NCI-H82 treated with DMSO at 0.1 percent for 48 hours (cell line): ENCODE measurements at regions not wholly inside any gene's neighbourhood (a gene's known extent, or its start where the extent isn't known, plus 50 kb on each side); places are given as distances from the start of the nearest gene placed in this dataset.
"Not testable (repeated sequence)": the region's sequence is repeated elsewhere in the genome, so short reads cannot be mapped to it uniquely, and the experiment has no call there.

Experiments used
- DNase-seq: peaks from one replicate; lab custom pipeline; 2025; ENCODE audit not compliant: unreplicated experiment; lab: John Stamatoyannopoulos, UW

DNA sequence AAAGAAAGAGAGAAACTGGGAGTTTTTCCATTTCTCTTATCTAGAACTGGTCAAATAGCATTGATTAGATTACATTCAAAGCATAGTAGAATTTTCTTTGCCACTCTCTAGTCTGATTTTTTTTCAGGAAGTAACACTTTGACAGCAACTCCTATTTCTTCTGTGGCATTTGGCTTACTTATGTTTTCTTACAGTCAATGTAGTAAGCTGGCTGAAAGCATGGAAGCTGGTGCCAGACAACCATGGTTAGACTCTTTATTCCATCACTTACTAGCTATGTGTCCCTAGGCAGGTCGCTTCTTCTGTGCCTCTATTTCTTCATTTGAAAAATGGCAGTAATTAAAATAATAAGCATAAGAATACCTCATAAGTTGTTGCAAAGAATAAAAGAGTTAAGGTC lies 54.2 kb upstream of the OPRM1 start:
- no peak for DNase-seq

- no peak for DNase-seq
Measured at GRCh38 chr6:153980171-153980570, 58.9 kb upstream of the OPRM1 start.

DNA sequence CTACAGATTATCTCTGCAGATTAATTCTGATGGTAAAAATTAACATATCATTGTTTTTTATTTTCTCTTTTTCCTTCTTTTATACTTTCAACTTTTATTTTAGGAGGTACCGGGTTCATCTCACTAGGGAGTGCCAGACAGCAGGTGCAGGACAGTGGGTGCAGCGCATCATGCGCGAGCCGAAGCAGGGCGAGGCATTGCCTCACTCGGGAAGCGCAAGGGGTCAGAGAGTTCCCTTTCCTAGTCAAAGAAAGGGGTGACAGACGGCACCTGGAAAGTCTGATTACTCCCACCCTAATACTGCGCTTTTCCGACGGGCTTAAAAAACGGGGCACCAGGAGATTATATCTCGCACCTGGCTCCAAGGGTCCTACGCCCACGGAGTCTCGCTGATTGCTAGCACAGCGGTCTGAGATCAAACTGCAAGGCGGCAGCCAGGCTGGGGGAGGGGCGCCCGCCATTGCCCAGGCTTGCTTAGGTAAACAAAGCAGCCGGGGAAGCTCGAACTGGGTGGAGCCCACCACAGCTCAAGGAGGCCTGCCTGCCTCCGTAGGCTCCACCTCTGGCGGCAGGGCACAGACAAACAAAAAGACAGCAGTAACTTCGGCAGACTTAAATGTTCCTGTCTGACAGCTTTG lies 60.0 kb upstream of the OPRM1 start:
- not testable (repeated sequence) for DNase-seq

DNA sequence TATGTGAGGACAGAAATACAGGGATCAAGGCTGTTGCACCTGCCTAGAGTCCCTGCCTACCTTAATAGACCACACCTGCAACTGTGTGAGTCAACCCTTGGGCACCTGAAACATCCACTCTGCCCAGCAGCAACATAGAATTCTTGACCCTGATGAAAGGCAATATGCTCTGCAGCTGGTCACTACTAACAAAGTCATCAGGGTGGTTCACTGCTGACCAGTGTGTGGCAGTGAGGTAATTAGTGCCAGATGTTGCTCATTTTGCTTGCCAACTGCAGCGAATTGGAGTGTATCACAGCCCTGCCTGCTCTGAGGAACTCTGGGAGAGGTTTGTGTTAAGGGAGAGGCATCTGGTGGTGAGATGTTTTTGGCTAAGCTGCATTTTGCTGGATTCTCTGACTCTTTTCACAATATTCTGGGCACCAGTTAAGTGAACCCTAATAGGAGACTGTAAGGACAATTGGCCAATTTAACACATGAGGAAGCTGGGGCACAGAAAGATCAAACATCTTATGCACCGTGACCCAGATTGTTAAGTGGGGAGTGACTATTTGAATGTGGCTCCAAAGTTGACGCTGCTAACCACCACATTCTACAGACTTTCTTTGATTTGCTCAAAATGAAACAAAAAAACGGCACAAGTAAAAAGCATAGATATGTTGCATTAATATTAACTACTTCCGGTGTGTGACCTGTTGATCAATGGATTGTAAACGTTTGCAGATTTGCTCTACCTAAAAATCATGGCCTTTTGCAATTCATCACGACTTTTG lies 61.9 kb upstream of the OPRM1 start:
- DNase-seq = no peak

DNA sequence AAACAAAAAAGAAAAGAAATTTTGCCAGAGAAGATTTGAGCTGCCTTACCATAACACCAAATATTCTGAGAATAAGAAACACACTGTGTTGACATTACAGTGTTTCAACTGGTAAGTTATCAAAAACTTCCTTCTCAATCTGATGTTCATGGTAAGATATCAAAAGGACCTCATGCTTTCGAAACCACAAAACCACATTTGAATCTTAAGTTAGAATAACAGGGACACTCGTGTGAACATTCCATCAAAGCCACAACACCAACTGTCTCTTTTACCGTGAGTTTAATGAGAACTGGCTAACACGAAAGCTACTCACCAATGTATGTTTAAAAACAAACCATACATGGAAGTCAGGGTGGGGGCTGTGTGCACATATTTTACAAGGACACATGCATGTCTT lies 73.0 kb upstream of the OPRM1 start:
- no peak for DNase-seq

DNA sequence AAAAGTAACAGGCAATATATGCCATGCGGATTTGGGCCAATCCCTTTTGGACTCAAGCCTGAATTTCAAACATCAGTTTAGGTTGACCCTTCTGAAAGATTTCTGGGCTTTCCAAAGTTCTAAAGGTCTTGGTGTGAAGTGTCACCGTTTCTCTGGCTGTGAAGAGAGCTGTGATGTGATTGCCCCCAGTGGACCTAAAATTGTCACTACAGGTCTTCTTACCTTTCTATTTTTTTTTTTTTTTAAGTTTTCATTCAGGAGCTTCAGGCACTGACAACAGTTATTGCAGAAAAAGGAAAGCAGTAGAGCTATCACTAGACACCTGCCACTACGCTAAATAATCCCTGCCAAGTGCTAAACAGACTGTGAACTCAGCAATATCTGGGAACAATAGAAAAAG lies 75.7 kb upstream of the OPRM1 start:
- no peak for DNase-seq

GRCh38 chr6:153962555-153962954 lies 76.5 kb upstream of the OPRM1 start:
- DNase-seq = no peak

GRCh38 chr6:153960741-153961140 lies 78.3 kb upstream of the OPRM1 start:
- DNase-seq = no peak

DNA sequence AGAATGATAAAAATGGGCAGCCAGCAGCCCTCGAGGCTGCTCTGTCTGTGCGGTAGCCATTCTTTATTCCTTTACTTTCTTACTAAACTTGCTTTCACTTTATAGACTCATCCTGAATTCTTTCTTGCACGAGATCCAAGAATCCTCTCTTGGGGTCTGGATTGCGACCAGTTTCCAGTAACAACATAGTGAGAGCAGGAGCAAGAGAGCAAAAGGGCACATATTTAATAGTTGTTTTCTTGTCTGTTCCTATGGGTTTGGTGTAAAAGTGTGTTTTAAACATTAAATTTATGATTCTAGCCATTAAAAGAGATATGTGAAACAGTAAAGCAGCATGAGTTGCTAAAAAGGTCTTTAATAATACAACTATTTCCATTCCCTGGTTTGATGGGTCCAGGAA lies 78.8 kb upstream of the OPRM1 start:
- no peak for DNase-seq

DNA sequence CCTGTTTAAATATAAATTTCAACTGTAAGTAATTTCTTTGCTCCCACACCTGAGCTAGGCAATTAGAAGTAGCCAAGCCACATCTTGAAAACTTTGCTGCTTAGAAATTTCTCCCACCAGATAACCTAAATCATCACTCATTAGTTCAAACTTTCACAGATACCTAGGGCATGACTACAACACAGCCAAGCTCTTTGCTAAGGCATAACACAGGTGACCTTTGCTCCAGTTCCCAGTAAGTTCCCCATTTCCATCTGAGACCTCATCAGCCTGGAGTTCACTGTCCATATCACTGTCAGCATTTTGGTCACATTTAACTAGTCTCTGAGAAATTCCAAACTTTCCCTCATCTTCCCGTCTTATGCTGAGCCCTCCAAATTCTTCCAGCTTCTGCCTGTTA lies 79.8 kb upstream of the OPRM1 start:
- DNase-seq = no peak

DNA sequence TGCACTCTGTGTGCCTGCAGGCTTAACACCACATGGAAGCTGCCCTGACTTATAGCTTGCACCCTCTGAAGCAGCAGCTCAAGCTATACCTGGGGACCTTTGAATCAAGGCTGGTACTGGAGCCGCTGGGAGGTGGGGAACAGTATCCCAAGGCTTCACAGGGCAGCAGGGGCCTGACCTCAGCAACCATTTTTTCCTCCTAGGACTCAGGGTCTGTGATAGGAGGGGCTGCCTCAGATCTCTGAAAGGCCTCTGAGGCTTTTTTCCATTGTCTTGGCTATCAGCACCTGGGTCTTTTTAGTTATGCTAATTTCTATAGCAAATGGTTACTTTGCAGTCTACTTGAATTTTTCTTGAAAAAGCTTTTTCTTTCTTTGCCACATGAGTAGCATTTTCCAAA lies 80.2 kb upstream of the OPRM1 start:
- DNase-seq = no peak

DNA sequence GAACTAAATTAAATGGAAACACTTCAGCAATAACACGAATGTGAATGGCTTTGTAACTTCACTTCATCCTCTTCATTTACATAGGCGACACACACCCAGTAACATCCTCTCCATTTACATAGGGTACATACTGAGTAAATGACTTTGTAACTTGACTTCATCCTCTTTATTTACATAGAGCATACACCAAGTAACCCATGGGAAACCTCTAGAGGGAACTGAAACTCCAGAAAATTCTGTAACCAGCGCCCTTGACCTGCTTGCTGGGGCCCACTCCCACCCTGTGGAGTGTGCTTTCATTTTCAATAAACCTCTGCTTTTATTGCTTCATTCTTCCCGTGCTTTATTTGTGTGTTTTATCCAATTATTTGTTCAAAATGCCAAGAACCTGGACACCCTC lies 81.6 kb upstream of the OPRM1 start:
- no peak for DNase-seq

- DNase-seq = no peak
Measured at GRCh38 chr6:153956808-153957207, 82.2 kb upstream of the OPRM1 start.

- DNase-seq = no peak
Measured at GRCh38 chr6:153949616-153950015, 89.4 kb upstream of the OPRM1 start.

GRCh38 chr6:153947808-153948447 lies 91.1 kb upstream of the OPRM1 start:
- DNase-seq = peak; percentile 2

GRCh38 chr6:153944201-153944600 lies 94.8 kb upstream of the OPRM1 start:
- DNase-seq = no peak

DNA sequence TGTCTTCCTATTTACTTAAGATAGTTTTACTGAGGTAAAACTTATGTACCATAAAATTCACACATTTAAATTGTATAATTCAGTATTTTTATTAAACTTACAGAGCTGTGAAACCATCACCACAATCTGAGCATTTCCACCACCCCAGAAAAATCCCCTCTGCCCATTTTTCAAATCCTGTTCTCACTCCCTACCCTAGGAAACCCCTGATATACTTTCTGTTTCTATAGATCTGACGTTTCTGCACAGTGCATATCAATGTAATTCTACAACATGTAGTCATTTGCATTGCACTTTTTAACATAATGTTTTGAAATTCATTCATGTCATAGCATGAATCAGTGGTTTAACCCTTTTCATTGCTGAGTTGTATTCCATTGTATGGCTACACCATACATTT lies 96.7 kb upstream of the OPRM1 start:
- DNase-seq = no peak

DNA sequence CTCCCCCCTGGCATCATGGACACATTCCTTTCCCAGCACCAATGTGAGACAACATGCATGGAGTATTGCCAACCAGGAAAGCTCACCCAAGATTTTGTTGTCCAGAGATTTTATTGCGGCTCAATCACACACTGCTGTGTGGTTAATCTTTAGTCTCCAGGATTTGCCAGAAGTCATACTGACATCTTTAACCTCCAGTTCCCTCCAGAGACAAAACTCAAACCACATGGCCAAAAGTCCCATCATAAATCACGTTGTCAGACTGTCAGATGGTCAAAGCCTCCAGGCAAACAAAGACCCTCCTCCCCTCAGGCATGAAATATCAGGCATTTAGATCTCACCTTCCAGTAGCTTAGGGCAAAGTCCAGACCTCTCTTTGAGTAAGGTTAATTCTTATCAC lies 97.3 kb upstream of the OPRM1 start:
- no peak for DNase-seq

DNA sequence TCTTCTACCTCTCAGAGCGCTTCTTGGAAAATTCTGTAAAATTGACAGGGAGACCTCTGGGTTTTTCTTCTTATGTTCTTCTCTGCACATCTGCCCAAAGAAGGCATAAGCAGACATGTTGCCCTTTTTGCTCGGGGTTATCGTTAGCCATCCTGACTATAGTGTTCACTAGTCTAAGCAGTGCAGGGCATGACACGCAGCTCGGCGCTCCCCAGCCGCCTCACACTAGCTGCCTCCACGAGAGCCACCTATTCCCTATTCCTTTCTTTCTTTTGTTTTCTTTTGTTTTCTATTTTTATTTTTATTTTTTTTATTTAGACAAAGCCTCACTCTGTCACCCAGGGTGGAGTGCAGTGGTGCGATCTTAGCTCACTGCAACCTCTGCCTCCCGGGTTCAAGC lies 100.2 kb upstream of the OPRM1 start:
- no peak for DNase-seq

DNA sequence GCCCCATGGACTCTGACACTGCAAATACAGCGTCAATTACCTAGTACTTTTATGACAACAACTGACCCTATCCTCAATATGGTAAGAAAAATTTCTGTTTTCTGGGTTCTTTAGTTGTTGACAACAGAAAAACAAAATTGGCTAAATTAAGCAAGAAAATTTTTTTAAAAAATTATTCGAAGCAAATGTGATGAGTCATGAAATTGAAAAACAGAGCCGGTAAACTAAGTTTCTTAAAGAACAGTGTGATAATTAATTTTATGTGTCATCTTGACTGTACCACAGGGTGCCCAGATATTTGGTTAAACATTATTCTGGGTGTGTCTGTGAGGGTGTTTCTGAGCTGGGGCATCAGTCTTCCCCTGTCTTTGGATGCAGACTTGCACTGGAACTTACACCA lies 107.6 kb upstream of the OPRM1 start:
- no peak for DNase-seq

DNA sequence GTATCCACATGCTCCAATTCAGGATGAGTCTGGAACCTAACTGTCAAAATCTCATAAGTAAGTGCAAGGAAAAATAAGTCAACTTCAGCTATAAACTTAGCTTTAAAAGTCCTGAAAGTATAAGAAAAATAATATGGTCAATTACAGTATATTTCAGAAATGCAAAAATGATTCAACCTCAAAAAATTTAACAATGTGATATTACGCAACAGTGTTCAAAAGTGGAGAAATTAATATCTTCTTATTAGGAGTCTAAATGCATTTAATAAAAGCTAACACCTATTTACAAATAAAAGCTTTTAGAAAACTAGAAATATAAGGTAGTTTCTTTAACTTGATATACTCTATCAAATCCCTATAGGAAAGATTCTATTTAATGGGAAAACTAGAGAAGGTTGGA lies 111.2 kb upstream of the OPRM1 start:
- no peak for DNase-seq

DNA sequence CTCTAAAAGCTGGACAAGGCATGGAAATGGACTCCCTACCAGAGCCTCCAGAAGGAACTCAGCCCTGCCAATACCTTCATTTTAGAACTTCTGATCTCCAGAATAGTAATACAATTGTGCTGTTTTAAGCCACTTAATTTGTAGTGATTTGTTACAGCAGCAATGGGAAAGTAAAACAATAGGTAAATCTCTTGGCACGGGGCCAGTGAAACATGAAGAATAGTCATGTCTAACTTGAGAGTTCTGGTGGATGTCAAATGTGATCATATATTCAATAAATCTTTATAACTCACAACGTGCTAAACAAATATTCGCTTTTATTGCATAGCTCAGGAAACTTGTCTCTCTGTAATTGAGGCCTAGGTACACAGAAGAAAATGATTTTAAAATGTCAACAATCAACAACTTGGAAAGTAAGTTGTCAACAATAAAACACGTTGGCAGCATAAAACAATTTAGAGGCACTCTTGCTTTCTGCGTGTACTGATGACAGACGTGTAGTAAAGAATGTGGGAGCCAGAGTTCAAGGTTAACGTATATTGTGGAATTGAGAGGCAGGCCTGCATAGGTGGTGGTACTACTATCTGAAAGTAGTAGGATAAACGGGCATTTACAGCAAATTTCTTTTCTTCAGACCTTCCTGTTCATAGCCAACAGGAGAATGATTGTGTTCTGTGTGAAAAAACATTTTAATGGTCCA lies 140.5 kb upstream of the OPRM1 start:
- no peak for DNase-seq
